ENCODE measurements at regions not wholly inside any gene's neighbourhood (a gene's known extent, or its start where the extent isn't known, plus 50 kb on each side); places are given as distances from the start of the nearest gene placed in this dataset.

DNA sequence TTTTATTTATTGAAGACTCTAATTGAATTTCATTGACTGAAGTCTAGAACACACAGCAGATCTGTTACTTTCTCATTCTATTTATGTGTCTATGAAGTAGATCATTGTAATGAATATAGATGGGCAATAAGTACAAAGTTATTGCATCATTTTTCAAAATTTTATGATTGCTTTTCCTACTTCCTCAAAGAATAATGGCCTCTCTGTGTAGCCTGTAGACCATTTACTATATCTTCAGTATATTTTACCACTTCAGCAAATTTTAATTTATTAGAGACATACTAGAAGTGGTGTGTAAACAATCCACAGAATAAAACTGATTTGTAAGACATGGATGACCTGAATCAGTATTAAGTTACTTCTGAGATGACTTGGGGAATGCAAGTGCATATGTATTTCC, 291.7 kb upstream of the FAR2 start:
- H3K4me3 ChIP-seq, result no peak overlapping the region
- H3K27ac ChIP-seq, result no peak overlapping the region
- DNase-seq, result no peak
- no peaks in the 10 kb centered on the region for H3K27me3 ChIP-seq (replicated peaks in 1 of 7)
- intact Hi-C loops (cut with DNase I; ENCODE audit: low total_unique reads), result no loop called here
- no peaks in the 10 kb centered on the region for H3K4me1 ChIP-seq
- no peaks in the 10 kb centered on the region for H3K36me3 ChIP-seq
- no peaks in the 10 kb centered on the region for H3K9me3 ChIP-seq
- TF ChIP-seq POLR2AphosphoS5 (IDR thresholded peaks at IDR 0.05) (no peak), POLR2A (IDR thresholded peaks at IDR 0.05) (no peak)
- TF ChIP-seq, protein P1, sequence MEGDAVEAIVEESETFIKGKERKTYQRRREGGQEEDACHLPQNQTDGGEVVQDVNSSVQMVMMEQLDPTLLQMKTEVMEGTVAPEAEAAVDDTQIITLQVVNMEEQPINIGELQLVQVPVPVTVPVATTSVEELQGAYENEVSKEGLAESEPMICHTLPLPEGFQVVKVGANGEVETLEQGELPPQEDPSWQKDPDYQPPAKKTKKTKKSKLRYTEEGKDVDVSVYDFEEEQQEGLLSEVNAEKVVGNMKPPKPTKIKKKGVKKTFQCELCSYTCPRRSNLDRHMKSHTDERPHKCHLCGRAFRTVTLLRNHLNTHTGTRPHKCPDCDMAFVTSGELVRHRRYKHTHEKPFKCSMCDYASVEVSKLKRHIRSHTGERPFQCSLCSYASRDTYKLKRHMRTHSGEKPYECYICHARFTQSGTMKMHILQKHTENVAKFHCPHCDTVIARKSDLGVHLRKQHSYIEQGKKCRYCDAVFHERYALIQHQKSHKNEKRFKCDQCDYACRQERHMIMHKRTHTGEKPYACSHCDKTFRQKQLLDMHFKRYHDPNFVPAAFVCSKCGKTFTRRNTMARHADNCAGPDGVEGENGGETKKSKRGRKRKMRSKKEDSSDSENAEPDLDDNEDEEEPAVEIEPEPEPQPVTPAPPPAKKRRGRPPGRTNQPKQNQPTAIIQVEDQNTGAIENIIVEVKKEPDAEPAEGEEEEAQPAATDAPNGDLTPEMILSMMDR (IDR thresholded peaks at IDR 0.05 in 8 of 11, conservative IDR thresholded peaks at IDR 0.05 in 3 of 11), result no peak

GRCh38 chr12:28859551-28859950, 289.5 kb upstream of the FAR2 start:
- Histone ChIP-seq H3K9me3 (no peaks in the 10 kb centered on the region), H3K4me1 (no peaks in the 10 kb centered on the region), H3K36me3 (no peaks in the 10 kb centered on the region), H3K4me3 (no peak overlapping the region), H3K27me3 (replicated peaks in 1 of 7) (no peaks in the 10 kb centered on the region), H3K27ac (no peak overlapping the region)
- no peak for DNase-seq
- WGBS, 5 donors, result 64 to 78% (median 69%) methylated on average over 2 of the region's 2 CpGs
- TF ChIP-seq POLR2AphosphoS5 (IDR thresholded peaks at IDR 0.05), result no peak
- TF ChIP-seq, protein P1 (IDR thresholded peaks at IDR 0.05 in 8 of 11, conservative IDR thresholded peaks at IDR 0.05 in 3 of 11), result no peak
- no peak for TF ChIP-seq POLR2A (IDR thresholded peaks at IDR 0.05)
- intact Hi-C loops (cut with DNase I; ENCODE audit: low total_unique reads), result no loop called here

DNA sequence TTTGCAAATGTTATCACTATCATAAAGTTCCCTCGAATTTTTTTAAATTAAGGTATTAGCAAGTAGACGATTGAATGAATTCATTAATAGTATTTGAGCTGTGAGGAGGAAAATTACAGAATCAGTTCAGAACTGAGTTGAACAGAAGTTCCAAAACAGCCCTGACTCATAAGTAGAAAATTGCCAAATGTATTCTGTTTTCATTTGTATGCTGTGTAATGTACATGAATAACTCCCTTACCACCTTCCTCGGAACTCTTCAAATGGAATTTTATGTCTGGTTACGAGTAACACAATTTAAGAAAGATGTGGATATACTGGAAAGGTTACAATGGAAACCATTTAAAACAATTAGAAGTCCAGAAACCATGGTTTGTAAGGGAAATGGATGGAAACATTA, 283.3 kb upstream of the FAR2 start:
- TF ChIP-seq, protein P1 (IDR thresholded peaks at IDR 0.05 in 8 of 11, conservative IDR thresholded peaks at IDR 0.05 in 3 of 11), result no peak
- TF ChIP-seq POLR2AphosphoS5 (IDR thresholded peaks at IDR 0.05) (no peak), POLR2A (IDR thresholded peaks at IDR 0.05) (no peak)
- intact Hi-C loops (cut with DNase I; ENCODE audit: low total_unique reads), result no loop called here
- 58 to 78% (median 62%) methylated on average over 4 of the region's 4 CpGs for WGBS, 5 donors
- Histone ChIP-seq H3K27ac (no peak overlapping the region), H3K4me1 (peaks cover 0 to under 1% (median 0%) of the 10 kb centered on the region in 6 donors), H3K9me3 (no peaks in the 10 kb centered on the region), H3K36me3 (no peaks in the 10 kb centered on the region), H3K4me3 (no peak overlapping the region), H3K27me3 (replicated peaks in 1 of 7) (no peaks in the 10 kb centered on the region)
- no peak for DNase-seq

- intact Hi-C loops (cut with DNase I; ENCODE audit: low total_unique reads), result no loop called here
Measured at GRCh38 chr12:28866296-28866695, 282.8 kb upstream of the FAR2 start.

More at GRCh38 chr12:28866296-28866695, 282.8 kb upstream of the FAR2 start:
- 38 to 53% (median 50%) methylated on average over 3 of the region's 3 CpGs for WGBS, 5 donors
- peaks cover 0 to 5% (median 0%) of the 10 kb centered on the region in 6 donors for H3K4me1 ChIP-seq
- H3K27me3 ChIP-seq (replicated peaks in 1 of 7), result no peaks in the 10 kb centered on the region
- H3K36me3 ChIP-seq, result no peaks in the 10 kb centered on the region
- TF ChIP-seq POLR2A (IDR thresholded peaks at IDR 0.05), result no peak
- TF ChIP-seq, protein P1 (IDR thresholded peaks at IDR 0.05 in 8 of 11, conservative IDR thresholded peaks at IDR 0.05 in 3 of 11), result no peak
- TF ChIP-seq POLR2AphosphoS5 (IDR thresholded peaks at IDR 0.05), result no peak
- DNase-seq, result no peak
- H3K9me3 ChIP-seq, result no peaks in the 10 kb centered on the region
- H3K4me3 ChIP-seq, result no peak overlapping the region
- peak overlapping the region in 1 of 8 donors; percentile 5 for H3K27ac ChIP-seq

Measured in spleen (tissue), 11 donors.